ENCODE measurements at regions not wholly inside any gene's neighbourhood (a gene's known extent, or its start where the extent isn't known, plus 50 kb on each side); places are given as distances from the start of the nearest gene placed in this dataset.

GRCh38 chr6:140993515-140993914 is 1139.2 kb upstream of the GJE1 start:
- TF ChIP-seq POLR2A (IDR thresholded peaks at IDR 0.05) (no peak), CTCF (IDR thresholded peaks at IDR 0.05) (no peak), EP300 (IDR thresholded peaks at IDR 0.05) (no peak)
